ENCODE measurements at regions not wholly inside any gene's neighbourhood (a gene's known extent, or its start where the extent isn't known, plus 50 kb on each side); places are given as distances from the start of the nearest gene placed in this dataset.

GRCh38 chr7:67857698-67858097 lies 861.1 kb downstream of the TYW1 start:
- TF ChIP-seq EZH2 (IDR thresholded peaks at IDR 0.05; ENCODE audit: low read length, missing control alignments), result no peak
- no peak for TF ChIP-seq CTCF (conservative IDR thresholded peaks at IDR 0.05 in 1 of 2, IDR thresholded peaks at IDR 0.05 in 1 of 2; ENCODE audit: low read depth in 1 of 2, low read length in 2 of 2)

Measured in fibroblast of lung (primary cell).